ENCODE measurements at regions not wholly inside any gene's neighbourhood (a gene's known extent, or its start where the extent isn't known, plus 50 kb on each side); places are given as distances from the start of the nearest gene placed in this dataset.

DNA sequence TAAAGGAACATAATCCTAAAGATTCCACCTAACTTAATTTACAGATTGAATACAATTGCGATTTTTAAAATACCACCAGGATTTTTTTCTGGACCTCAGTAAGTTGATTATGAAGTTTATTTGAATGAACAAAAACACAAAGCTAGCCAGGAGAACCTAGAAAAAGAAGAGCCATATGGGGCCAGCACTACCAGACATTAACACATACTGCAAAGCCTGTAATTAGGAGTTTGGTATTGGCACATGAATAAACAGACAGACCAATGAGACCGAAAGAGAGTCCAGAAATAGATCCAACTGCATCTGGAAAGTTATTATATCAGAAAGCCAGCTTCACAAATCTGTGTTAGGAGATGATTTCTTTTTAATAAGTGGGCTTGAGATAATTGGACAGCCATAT, 105.5 kb upstream of the CHST15 start:
- Histone ChIP-seq H4K20me1 (ENCODE audit: control insufficient read depth, extremely low read depth, insufficient read depth, low read length) (no peaks in the 10 kb centered on the region), H3K9ac (ENCODE audit: insufficient read depth, low read length) (no peak overlapping the region), H3K27ac (ENCODE audit: insufficient read depth, low read length) (no peak overlapping the region), H3K4me1 (ENCODE audit: control insufficient read depth, extremely low read depth, insufficient read depth, low read length) (no peaks in the 10 kb centered on the region), H3K36me3 (ENCODE audit: control insufficient read depth, insufficient read depth, low read length) (no peaks in the 10 kb centered on the region), H2AFZ (ENCODE audit: low read length) (no peak overlapping the region), H3K4me3 (replicated peaks in 1 of 4; ENCODE audit: control extremely low read depth in 1 of 4, insufficient read depth in 1 of 4, low read depth in 3 of 4, low read length in 4 of 4) (no peak overlapping the region), H3K79me2 (ENCODE audit: control insufficient read depth, insufficient read depth, low read length) (no peaks in the 10 kb centered on the region), H3K9me3 (ENCODE audit: control insufficient read depth, insufficient read depth, low read depth, low read length) (no peaks in the 10 kb centered on the region), H3K4me2 (ENCODE audit: extremely low read depth, insufficient read depth, low read length) (no peak overlapping the region), H3K27me3 (ENCODE audit: control insufficient read depth, insufficient read depth, low read length) (no peaks in the 10 kb centered on the region)
- DNase-seq (ENCODE audit: low read depth in 2 of 2), result no peak
- TF ChIP-seq, protein P1, sequence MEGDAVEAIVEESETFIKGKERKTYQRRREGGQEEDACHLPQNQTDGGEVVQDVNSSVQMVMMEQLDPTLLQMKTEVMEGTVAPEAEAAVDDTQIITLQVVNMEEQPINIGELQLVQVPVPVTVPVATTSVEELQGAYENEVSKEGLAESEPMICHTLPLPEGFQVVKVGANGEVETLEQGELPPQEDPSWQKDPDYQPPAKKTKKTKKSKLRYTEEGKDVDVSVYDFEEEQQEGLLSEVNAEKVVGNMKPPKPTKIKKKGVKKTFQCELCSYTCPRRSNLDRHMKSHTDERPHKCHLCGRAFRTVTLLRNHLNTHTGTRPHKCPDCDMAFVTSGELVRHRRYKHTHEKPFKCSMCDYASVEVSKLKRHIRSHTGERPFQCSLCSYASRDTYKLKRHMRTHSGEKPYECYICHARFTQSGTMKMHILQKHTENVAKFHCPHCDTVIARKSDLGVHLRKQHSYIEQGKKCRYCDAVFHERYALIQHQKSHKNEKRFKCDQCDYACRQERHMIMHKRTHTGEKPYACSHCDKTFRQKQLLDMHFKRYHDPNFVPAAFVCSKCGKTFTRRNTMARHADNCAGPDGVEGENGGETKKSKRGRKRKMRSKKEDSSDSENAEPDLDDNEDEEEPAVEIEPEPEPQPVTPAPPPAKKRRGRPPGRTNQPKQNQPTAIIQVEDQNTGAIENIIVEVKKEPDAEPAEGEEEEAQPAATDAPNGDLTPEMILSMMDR (conservative IDR thresholded peaks at IDR 0.05 in 1 of 2, IDR thresholded peaks at IDR 0.05 in 1 of 2; ENCODE audit: low read depth in 1 of 2, low read length in 2 of 2), result no peak
- TF ChIP-seq EZH2 (IDR thresholded peaks at IDR 0.05; ENCODE audit: low read length, missing control alignments), result no peak

DNA sequence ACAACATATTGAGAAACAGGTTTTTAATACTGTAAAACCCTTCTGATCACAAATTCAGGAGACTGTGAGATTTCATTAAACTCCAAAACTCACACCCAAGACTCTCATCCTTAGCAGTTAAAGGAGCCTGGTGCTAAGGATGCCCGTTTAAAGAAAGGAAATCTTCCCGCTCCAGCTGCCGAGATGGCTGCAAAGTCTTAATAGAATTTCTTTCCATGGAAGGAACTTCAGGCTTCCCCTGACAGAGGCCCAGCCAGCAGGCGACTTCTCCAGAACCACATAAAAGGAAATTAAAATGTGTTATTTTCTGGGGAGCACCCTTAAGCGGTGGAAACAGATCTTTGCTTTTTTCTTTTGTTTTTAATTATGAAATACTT, 104.7 kb upstream of the CHST15 start:
- no peak overlapping the region for H3K27ac ChIP-seq (ENCODE audit: insufficient read depth, low read length)
- no peaks in the 10 kb centered on the region for H4K20me1 ChIP-seq (ENCODE audit: control insufficient read depth, extremely low read depth, insufficient read depth, low read length)
- H3K9me3 ChIP-seq (ENCODE audit: control insufficient read depth, insufficient read depth, low read depth, low read length), result no peaks in the 10 kb centered on the region
- H3K79me2 ChIP-seq (ENCODE audit: control insufficient read depth, insufficient read depth, low read length), result no peaks in the 10 kb centered on the region
- no peak overlapping the region for H2AFZ ChIP-seq (ENCODE audit: low read length)
- H3K9ac ChIP-seq (ENCODE audit: insufficient read depth, low read length), result no peak overlapping the region
- H3K36me3 ChIP-seq (ENCODE audit: control insufficient read depth, insufficient read depth, low read length), result no peaks in the 10 kb centered on the region
- no peak overlapping the region for H3K4me2 ChIP-seq (ENCODE audit: extremely low read depth, insufficient read depth, low read length)
- no peak for TF ChIP-seq EZH2 (IDR thresholded peaks at IDR 0.05; ENCODE audit: low read length, missing control alignments)
- TF ChIP-seq, protein P1 (conservative IDR thresholded peaks at IDR 0.05 in 1 of 2, IDR thresholded peaks at IDR 0.05 in 1 of 2; ENCODE audit: low read depth in 1 of 2, low read length in 2 of 2), result no peak
- no peak overlapping the region for H3K4me3 ChIP-seq (replicated peaks in 1 of 4; ENCODE audit: control extremely low read depth in 1 of 4, insufficient read depth in 1 of 4, low read depth in 3 of 4, low read length in 4 of 4)
- no peaks in the 10 kb centered on the region for H3K27me3 ChIP-seq (ENCODE audit: control insufficient read depth, insufficient read depth, low read length)
- H3K4me1 ChIP-seq (ENCODE audit: control insufficient read depth, extremely low read depth, insufficient read depth, low read length), result no peaks in the 10 kb centered on the region
- no peak for DNase-seq (ENCODE audit: low read depth in 2 of 2)

DNA sequence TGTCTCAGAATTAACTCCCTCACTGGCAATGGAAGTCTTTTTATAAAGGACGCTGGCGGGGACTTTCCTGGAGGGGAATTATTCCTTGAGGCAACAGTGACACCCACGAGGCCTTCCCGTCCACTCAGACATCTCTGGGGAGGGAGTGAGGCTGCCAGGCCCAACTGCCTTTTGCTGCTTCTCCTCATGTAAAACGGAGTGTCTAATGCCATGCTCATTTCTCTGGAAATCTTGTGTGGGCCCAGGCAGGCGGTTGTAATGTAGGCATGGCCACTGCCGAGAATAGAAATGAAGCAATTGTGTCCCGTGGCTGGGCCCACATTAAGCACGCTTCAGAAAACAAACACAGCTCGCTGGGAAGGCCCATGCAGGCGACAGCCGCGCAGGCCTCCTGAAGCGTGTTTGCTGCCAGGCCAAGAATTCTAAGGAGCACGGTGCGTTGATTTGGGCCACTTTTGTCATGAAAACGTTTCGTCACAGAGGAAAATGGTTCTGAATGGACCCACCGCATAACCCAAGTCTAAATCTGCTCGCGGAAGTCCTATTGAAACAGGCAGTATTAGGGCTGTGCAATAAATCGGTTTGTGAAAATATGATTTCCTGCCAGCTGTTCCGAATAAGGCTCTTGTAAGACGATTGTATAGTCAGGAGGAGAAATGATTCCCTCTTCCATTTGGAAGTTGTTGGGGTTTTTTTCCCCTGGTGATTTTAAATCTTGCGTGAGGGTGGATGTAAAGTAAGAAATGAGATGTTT, 104.2 kb upstream of the CHST15 start:
- Histone ChIP-seq H3K4me1 (ENCODE audit: control insufficient read depth, extremely low read depth, insufficient read depth, low read length) (no peaks in the 10 kb centered on the region), H3K9me3 (ENCODE audit: control insufficient read depth, insufficient read depth, low read depth, low read length) (no peaks in the 10 kb centered on the region), H3K79me2 (ENCODE audit: control insufficient read depth, insufficient read depth, low read length) (no peaks in the 10 kb centered on the region), H3K27me3 (ENCODE audit: control insufficient read depth, insufficient read depth, low read length) (no peaks in the 10 kb centered on the region), H3K4me3 (replicated peaks in 1 of 4; ENCODE audit: control extremely low read depth in 1 of 4, insufficient read depth in 1 of 4, low read depth in 3 of 4, low read length in 4 of 4) (no peak overlapping the region), H3K4me2 (ENCODE audit: extremely low read depth, insufficient read depth, low read length) (no peak overlapping the region), H2AFZ (ENCODE audit: low read length) (no peak overlapping the region), H3K36me3 (ENCODE audit: control insufficient read depth, insufficient read depth, low read length) (no peaks in the 10 kb centered on the region), H3K27ac (ENCODE audit: insufficient read depth, low read length) (no peak overlapping the region), H3K9ac (ENCODE audit: insufficient read depth, low read length) (no peak overlapping the region), H4K20me1 (ENCODE audit: control insufficient read depth, extremely low read depth, insufficient read depth, low read length) (no peaks in the 10 kb centered on the region)
- DNase-seq (ENCODE audit: low read depth in 2 of 2), result no peak
- TF ChIP-seq, protein P1 (conservative IDR thresholded peaks at IDR 0.05 in 1 of 2, IDR thresholded peaks at IDR 0.05 in 1 of 2; ENCODE audit: low read depth in 1 of 2, low read length in 2 of 2), result no peak
- TF ChIP-seq EZH2 (IDR thresholded peaks at IDR 0.05; ENCODE audit: low read length, missing control alignments), result no peak

All from fibroblast of lung (primary cell).